HepG2 (cell line): ENCODE measurements at regions not wholly inside any gene's neighbourhood (a gene's known extent, or its start where the extent isn't known, plus 50 kb on each side); places are given as distances from the start of the nearest gene placed in this dataset.

Source experiments
- BCLAF1 ChIP-seq: fragments of 450-650 bp; IDR thresholded peaks from 2 replicates; pipeline ENCODE4 v1.6.1; 2017; ENCODE audit warnings: mild to moderate bottlenecking
- FOXA3 ChIP-seq: IDR thresholded peaks from 2 replicates; pipeline ENCODE4 v1.6.1; 2016; ENCODE audit warnings: missing genetic modification reagents, missing compliant biosample characterization
- IRX3 ChIP-seq: sonication (generic); formaldehyde crosslinking; IDR thresholded peaks from 2 replicates; pipeline ENCODE4 v1.8.1; 2023; ENCODE audit warnings: mild to moderate bottlenecking, low read depth, missing genetic modification reagents, borderline replicate concordance
- SMARCC2 ChIP-seq: fragments of 450-650 bp; IDR thresholded peaks from 2 replicates; pipeline ENCODE4 v1.6.1; 2017; ENCODE audit warnings: antibody characterized with exemption, mild to moderate bottlenecking
- SPEN ChIP-seq: sonication (generic); formaldehyde crosslinking; IDR thresholded peaks from 2 replicates; pipeline ENCODE4 v1.5.1; 2020; ENCODE audit warnings: low read depth, mild to moderate bottlenecking, missing genetic modification reagents
- ZNF17 ChIP-seq: sonication (generic); formaldehyde crosslinking; IDR thresholded peaks from 2 replicates; pipeline ENCODE4 v1.5.0; 2020; ENCODE audit warnings: mild to moderate bottlenecking, missing genetic modification reagents
- ZNF777 ChIP-seq: sonication (generic); formaldehyde crosslinking; IDR thresholded peaks from 2 replicates; pipeline ENCODE4 v1.4.0; 2020; ENCODE audit warnings: missing genetic modification reagents
- TF ChIP-seq, protein P1 (sequence below): sonication (generic); formaldehyde crosslinking; IDR thresholded peaks from 2 replicates; pipeline ENCODE4 v1.5.1; 2020; ENCODE audit warnings: missing genetic modification reagents, mild to moderate bottlenecking, borderline replicate concordance
- TF ChIP-seq, protein P2 (sequence below): sonication (generic); formaldehyde crosslinking; IDR thresholded peaks from 2 replicates; pipeline ENCODE4 v1.4.0; 2020; ENCODE audit warnings: missing genetic modification reagents, borderline replicate concordance

DNA sequence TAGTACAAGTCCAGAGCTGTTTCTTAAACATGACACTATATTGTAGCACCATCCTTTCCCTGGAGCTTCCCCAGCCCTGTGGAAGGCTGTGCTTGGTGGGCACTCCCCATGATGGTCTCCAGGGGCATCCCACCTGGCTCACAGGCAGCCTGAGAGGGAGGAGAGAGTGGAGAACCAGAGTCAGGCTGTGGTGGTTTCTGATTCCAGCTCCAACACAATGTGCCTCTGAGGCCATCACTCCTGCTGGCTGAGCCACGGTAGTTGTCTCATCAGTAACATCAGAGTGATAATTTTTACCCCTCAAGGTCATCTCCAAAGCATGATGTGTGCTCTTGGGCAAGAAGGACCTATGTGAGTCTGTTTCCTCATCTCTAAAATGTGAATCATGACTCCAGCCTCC lies 398.0 kb downstream of the CDK5RAP2 start (continued):
- TF ChIP-seq, protein P1, sequence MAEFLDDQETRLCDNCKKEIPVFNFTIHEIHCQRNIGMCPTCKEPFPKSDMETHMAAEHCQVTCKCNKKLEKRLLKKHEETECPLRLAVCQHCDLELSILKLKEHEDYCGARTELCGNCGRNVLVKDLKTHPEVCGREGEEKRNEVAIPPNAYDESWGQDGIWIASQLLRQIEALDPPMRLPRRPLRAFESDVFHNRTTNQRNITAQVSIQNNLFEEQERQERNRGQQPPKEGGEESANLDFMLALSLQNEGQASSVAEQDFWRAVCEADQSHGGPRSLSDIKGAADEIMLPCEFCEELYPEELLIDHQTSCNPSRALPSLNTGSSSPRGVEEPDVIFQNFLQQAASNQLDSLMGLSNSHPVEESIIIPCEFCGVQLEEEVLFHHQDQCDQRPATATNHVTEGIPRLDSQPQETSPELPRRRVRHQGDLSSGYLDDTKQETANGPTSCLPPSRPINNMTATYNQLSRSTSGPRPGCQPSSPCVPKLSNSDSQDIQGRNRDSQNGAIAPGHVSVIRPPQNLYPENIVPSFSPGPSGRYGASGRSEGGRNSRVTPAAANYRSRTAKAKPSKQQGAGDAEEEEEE (CRISPR knock-in tag): no peak
- no peak for TF ChIP-seq SMARCC2
- no peak for TF ChIP-seq ZNF777 (CRISPR knock-in tag)
- no peak for TF ChIP-seq IRX3
- TF ChIP-seq, protein P2, sequence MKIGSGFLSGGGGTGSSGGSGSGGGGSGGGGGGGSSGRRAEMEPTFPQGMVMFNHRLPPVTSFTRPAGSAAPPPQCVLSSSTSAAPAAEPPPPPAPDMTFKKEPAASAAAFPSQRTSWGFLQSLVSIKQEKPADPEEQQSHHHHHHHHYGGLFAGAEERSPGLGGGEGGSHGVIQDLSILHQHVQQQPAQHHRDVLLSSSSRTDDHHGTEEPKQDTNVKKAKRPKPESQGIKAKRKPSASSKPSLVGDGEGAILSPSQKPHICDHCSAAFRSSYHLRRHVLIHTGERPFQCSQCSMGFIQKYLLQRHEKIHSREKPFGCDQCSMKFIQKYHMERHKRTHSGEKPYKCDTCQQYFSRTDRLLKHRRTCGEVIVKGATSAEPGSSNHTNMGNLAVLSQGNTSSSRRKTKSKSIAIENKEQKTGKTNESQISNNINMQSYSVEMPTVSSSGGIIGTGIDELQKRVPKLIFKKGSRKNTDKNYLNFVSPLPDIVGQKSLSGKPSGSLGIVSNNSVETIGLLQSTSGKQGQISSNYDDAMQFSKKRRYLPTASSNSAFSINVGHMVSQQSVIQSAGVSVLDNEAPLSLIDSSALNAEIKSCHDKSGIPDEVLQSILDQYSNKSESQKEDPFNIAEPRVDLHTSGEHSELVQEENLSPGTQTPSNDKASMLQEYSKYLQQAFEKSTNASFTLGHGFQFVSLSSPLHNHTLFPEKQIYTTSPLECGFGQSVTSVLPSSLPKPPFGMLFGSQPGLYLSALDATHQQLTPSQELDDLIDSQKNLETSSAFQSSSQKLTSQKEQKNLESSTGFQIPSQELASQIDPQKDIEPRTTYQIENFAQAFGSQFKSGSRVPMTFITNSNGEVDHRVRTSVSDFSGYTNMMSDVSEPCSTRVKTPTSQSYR (CRISPR knock-in tag): no peak
- no peak for TF ChIP-seq ZNF17 (CRISPR knock-in tag)
- TF ChIP-seq BCLAF1: no peak
- TF ChIP-seq FOXA3 (CRISPR knock-in tag): no peak
- no peak for TF ChIP-seq SPEN (CRISPR knock-in tag)
